Neural cell (in vitro differentiated cells): ENCODE measurements at regions not wholly inside any gene's neighbourhood (a gene's known extent, or its start where the extent isn't known, plus 50 kb on each side); places are given as distances from the start of the nearest gene placed in this dataset.

ENCODE experiments used
- H2AFZ ChIP-seq: fragments of 200-600, 300-800 bp; sonication (generic), shearing (Covaris generic); 2 replicates; pipeline ENCODE4 v1.6.0; 2014; ENCODE audit warnings: low read depth, mild to moderate bottlenecking, antibody characterized with exemption, low read length, moderate library complexity
- H3F3A ChIP-seq: fragments of 200-600 bp; shearing (Covaris generic); 2 replicates; pipeline ENCODE4 v1.6.1; 2016; ENCODE audit warnings: mild to moderate bottlenecking, moderate library complexity, mixed read lengths, antibody characterized with exemption, low read length; ENCODE audit not compliant: insufficient read depth, poor library complexity, severe bottlenecking
- H3K27ac ChIP-seq: fragments of 200-600, 300-800 bp; sonication (generic), shearing (Covaris generic); 2 replicates; pipeline ENCODE4 v1.5.1; 2014; ENCODE audit warnings: mild to moderate bottlenecking, low read length, moderate library complexity
- H3K27me3 ChIP-seq: fragments of 300-800, 200-600 bp; sonication (generic), shearing (Covaris generic); 2 replicates; pipeline ENCODE4 v1.6.0; 2014; ENCODE audit warnings: mild to moderate bottlenecking, low read depth, low read length, moderate library complexity; ENCODE audit not compliant: insufficient read depth
- H3K36me3 ChIP-seq: fragments of 300-800, 200-600 bp; sonication (generic), shearing (Covaris generic); 2 replicates; pipeline ENCODE4 v1.5.1; 2014; ENCODE audit warnings: mild to moderate bottlenecking, antibody characterized with exemption, low read length, moderate library complexity; ENCODE audit not compliant: insufficient read depth
- H3K4me2 ChIP-seq: fragments of 300-800, 200-600 bp; sonication (generic), shearing (Covaris generic); 2 replicates; pipeline ENCODE4 v1.6.0; 2014; ENCODE audit warnings: mild to moderate bottlenecking, low read length
- H3K4me3 ChIP-seq: fragments of 300-800, 200-600 bp; sonication (generic), shearing (Covaris generic); 2 replicates; pipeline ENCODE4 v1.5.1; 2014; ENCODE audit warnings: mild to moderate bottlenecking, low read length, moderate library complexity
- H3K79me2 ChIP-seq: fragments of 200-600 bp; shearing (Covaris generic); replicated peaks from 2 replicates; pipeline ENCODE4 v1.6.0; 2014; ENCODE audit warnings: mild to moderate bottlenecking, low read length, moderate library complexity; ENCODE audit not compliant: insufficient read depth
- H3K9ac ChIP-seq: fragments of 300-800, 200-600 bp; sonication (generic), shearing (Covaris generic); 2 replicates; pipeline ENCODE4 v1.6.1; 2016; ENCODE audit warnings: mild to moderate bottlenecking, low read length, mixed read lengths
- H3K9me2 ChIP-seq: fragments of 200-600 bp; shearing (Covaris generic); 2 replicates; pipeline ENCODE4 v1.6.1; 2016; ENCODE audit warnings: mild to moderate bottlenecking, low read length, mixed read lengths; ENCODE audit not compliant: insufficient read depth
- H3K9me3 ChIP-seq: fragments of 200-600, 300-800 bp; sonication (generic), shearing (Covaris generic); 2 replicates; pipeline ENCODE4 v1.6.1; 2016; ENCODE audit warnings: mild to moderate bottlenecking, mixed run types, low read length, moderate library complexity, mixed read lengths
- H4K20me1 ChIP-seq: fragments of 200-600 bp; shearing (Covaris generic); 2 replicates; pipeline ENCODE4 v1.6.1; 2016; ENCODE audit warnings: mild to moderate bottlenecking, mixed run types; ENCODE audit not compliant: insufficient read depth
- EP300 ChIP-seq: fragments of 450-650 bp; conservative IDR thresholded peaks from 2 replicates; pipeline ENCODE4 v1.6.1; 2014; ENCODE audit warnings: antibody characterized with exemption, mild to moderate bottlenecking, moderate library complexity; ENCODE audit not compliant: poor library complexity, severe bottlenecking
- EZH2 ChIP-seq: fragments of 200-600, 300-800 bp; shearing (Covaris generic), sonication (generic); IDR thresholded peaks from 2 replicates; pipeline ENCODE4 v1.6.1; 2014; ENCODE audit warnings: antibody characterized with exemption, low read length, borderline replicate concordance, mild to moderate bottlenecking; ENCODE audit not compliant: insufficient read depth, poor library complexity, severe bottlenecking
- MXI1 ChIP-seq: fragments of 450-650 bp; conservative IDR thresholded peaks from 2 replicates; pipeline ENCODE4 v1.6.1; 2014; ENCODE audit warnings: antibody characterized with exemption, mild to moderate bottlenecking; ENCODE audit not compliant: poor library complexity, severe bottlenecking
- POLR2AphosphoS5 ChIP-seq: IDR thresholded peaks from 2 replicates; pipeline ENCODE4 v1.6.1; 2012
- RAD21 ChIP-seq: fragments of 450-650 bp; conservative IDR thresholded peaks from 2 replicates; pipeline ENCODE4 v1.6.1; 2014; ENCODE audit warnings: antibody characterized with exemption, mild to moderate bottlenecking, moderate library complexity
- SMC3 ChIP-seq: fragments of 450-650 bp; conservative IDR thresholded peaks from 2 replicates; pipeline ENCODE4 v1.6.1; 2014; ENCODE audit warnings: antibody characterized with exemption, mild to moderate bottlenecking, moderate library complexity; ENCODE audit not compliant: poor library complexity
- TAF1 ChIP-seq: IDR thresholded peaks from 2 replicates; pipeline ENCODE4 v1.6.1; 2012; ENCODE audit warnings: low read depth
- TF ChIP-seq, protein P1 (sequence below): fragments of 450-650 bp; IDR thresholded peaks from 2 replicates; pipeline ENCODE4 v1.5.1; 2014; ENCODE audit warnings: antibody characterized with exemption, mild to moderate bottlenecking, moderate library complexity; ENCODE audit not compliant: poor library complexity, severe bottlenecking
- TF ChIP-seq, protein P2 (sequence below): IDR thresholded peaks from 2 replicates; pipeline ENCODE4 v1.6.1; 2012; ENCODE audit warnings: borderline replicate concordance

DNA sequence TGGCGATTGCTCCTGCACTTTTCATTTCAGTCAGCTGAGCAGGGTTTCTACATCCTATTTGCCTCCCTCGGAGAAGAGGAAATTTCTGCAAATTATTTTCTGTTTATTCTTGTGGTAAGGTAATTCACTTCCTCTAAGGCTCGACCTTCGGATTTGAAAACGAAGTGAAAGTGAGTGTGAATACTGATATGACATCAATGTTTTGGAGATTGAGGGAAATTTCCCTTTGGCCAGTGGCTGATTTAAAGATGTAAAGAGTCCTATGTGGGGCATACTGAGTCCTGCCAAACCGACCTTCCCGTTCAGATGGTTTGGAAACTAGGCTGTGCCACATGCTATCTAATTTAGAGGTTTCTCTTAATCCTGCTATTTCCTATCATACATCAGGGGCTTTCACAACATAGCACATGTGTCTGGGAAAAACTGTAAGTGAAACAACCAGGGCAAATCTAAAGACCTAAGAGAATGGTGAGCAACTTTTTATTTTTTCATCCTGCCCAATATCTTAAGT is 112.3 kb downstream of the POSTN start:
- no peaks in the 10 kb centered on the region for H3K9me3 ChIP-seq
- no peak for TF ChIP-seq EP300
- H3K36me3 ChIP-seq = no peaks in the 10 kb centered on the region
- H3F3A ChIP-seq = no peaks in the 10 kb centered on the region
- H3K9me2 ChIP-seq = no peaks in the 10 kb centered on the region
- H3K27ac ChIP-seq = no peak overlapping the region
- H3K4me2 ChIP-seq = no peak overlapping the region
- no peaks in the 10 kb centered on the region for H4K20me1 ChIP-seq
- H3K9ac ChIP-seq = no peak overlapping the region
- no peak overlapping the region for H2AFZ ChIP-seq
- H3K27me3 ChIP-seq = no peaks in the 10 kb centered on the region
- no peaks in the 10 kb centered on the region for H3K79me2 ChIP-seq
- no peak overlapping the region for H3K4me3 ChIP-seq

DNA sequence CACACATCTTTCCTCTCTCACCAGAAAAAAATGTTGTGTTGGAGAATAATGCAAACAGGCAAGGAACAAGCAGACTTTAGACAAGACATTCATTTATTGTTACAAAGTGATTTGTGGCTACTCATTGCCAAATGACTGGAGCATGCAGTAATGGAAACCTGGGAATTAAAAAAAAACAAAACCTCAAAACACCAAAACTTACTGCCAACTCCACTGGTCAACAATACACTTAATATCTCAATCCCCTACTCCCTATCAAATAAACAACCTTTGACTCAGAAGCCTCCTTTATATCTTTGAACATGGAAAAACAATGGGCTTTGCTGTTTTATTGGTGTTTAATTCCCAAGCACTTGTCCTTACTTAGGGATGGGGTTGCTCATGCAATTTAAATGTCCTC is 112.8 kb downstream of the POSTN start:
- Histone ChIP-seq H3K4me3 (no peak overlapping the region), H2AFZ (no peak overlapping the region), H3K79me2 (no peaks in the 10 kb centered on the region), H3K27me3 (no peaks in the 10 kb centered on the region), H3F3A (no peaks in the 10 kb centered on the region), H3K36me3 (no peaks in the 10 kb centered on the region), H3K9ac (no peak overlapping the region), H4K20me1 (no peaks in the 10 kb centered on the region), H3K27ac (no peak overlapping the region), H3K4me2 (no peak overlapping the region), H3K9me2 (no peaks in the 10 kb centered on the region), H3K9me3 (no peaks in the 10 kb centered on the region)
- TF ChIP-seq, protein P1, sequence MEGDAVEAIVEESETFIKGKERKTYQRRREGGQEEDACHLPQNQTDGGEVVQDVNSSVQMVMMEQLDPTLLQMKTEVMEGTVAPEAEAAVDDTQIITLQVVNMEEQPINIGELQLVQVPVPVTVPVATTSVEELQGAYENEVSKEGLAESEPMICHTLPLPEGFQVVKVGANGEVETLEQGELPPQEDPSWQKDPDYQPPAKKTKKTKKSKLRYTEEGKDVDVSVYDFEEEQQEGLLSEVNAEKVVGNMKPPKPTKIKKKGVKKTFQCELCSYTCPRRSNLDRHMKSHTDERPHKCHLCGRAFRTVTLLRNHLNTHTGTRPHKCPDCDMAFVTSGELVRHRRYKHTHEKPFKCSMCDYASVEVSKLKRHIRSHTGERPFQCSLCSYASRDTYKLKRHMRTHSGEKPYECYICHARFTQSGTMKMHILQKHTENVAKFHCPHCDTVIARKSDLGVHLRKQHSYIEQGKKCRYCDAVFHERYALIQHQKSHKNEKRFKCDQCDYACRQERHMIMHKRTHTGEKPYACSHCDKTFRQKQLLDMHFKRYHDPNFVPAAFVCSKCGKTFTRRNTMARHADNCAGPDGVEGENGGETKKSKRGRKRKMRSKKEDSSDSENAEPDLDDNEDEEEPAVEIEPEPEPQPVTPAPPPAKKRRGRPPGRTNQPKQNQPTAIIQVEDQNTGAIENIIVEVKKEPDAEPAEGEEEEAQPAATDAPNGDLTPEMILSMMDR = no peak
- TF ChIP-seq EP300 = no peak
- no peak for TF ChIP-seq TAF1
- no peak for TF ChIP-seq RAD21
- TF ChIP-seq SMC3 = no peak
- TF ChIP-seq EZH2 = no peak
- no peak for TF ChIP-seq MXI1
- TF ChIP-seq, protein P2, sequence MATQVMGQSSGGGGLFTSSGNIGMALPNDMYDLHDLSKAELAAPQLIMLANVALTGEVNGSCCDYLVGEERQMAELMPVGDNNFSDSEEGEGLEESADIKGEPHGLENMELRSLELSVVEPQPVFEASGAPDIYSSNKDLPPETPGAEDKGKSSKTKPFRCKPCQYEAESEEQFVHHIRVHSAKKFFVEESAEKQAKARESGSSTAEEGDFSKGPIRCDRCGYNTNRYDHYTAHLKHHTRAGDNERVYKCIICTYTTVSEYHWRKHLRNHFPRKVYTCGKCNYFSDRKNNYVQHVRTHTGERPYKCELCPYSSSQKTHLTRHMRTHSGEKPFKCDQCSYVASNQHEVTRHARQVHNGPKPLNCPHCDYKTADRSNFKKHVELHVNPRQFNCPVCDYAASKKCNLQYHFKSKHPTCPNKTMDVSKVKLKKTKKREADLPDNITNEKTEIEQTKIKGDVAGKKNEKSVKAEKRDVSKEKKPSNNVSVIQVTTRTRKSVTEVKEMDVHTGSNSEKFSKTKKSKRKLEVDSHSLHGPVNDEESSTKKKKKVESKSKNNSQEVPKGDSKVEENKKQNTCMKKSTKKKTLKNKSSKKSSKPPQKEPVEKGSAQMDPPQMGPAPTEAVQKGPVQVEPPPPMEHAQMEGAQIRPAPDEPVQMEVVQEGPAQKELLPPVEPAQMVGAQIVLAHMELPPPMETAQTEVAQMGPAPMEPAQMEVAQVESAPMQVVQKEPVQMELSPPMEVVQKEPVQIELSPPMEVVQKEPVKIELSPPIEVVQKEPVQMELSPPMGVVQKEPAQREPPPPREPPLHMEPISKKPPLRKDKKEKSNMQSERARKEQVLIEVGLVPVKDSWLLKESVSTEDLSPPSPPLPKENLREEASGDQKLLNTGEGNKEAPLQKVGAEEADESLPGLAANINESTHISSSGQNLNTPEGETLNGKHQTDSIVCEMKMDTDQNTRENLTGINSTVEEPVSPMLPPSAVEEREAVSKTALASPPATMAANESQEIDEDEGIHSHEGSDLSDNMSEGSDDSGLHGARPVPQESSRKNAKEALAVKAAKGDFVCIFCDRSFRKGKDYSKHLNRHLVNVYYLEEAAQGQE = no peak
- TF ChIP-seq POLR2AphosphoS5 = no peak

DNA sequence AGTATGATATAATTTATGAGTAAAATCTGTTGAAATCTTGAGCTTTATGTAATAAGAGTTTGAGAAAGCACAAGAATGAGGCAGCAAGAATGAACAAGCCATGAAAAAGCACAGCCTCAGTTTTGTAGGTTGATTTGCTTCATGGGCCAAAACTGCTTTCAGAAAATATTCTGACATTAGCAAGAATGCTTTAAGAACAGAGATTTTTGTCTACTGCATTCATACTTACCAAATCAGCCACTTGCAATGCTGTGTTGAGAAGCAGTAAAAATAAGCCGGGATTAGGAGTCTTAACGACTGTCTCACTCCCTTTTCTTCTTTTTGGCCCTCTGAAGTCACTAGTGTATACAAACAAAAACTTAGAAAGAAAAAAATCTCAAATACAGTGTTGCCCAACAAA is 114.5 kb downstream of the POSTN start:
- no peaks in the 10 kb centered on the region for H3F3A ChIP-seq
- H3K27ac ChIP-seq = no peak overlapping the region
- H3K27me3 ChIP-seq = no peaks in the 10 kb centered on the region
- H3K4me2 ChIP-seq = no peak overlapping the region
- no peaks in the 10 kb centered on the region for H3K9me2 ChIP-seq
- H3K36me3 ChIP-seq = no peaks in the 10 kb centered on the region
- H3K79me2 ChIP-seq = no peaks in the 10 kb centered on the region
- no peak overlapping the region for H2AFZ ChIP-seq
- H4K20me1 ChIP-seq = no peaks in the 10 kb centered on the region
- TF ChIP-seq, protein P2 = no peak
- TF ChIP-seq TAF1 = no peak
- TF ChIP-seq SMC3 = no peak
- TF ChIP-seq EP300 = no peak
- TF ChIP-seq MXI1 = no peak
- no peak for TF ChIP-seq POLR2AphosphoS5
- no peak for TF ChIP-seq EZH2
- TF ChIP-seq, protein P1 = no peak
- no peak for TF ChIP-seq RAD21
- no peak overlapping the region for H3K4me3 ChIP-seq
- H3K9ac ChIP-seq = no peak overlapping the region
- H3K9me3 ChIP-seq = no peaks in the 10 kb centered on the region
